HG02642 (cell line): ENCODE measurements at regions not wholly inside any gene's neighbourhood (a gene's known extent, or its start where the extent isn't known, plus 50 kb on each side); places are given as distances from the start of the nearest gene placed in this dataset.
A peak's percentile ranks its signal among the peaks of the same experiment; 100 is the strongest.

Experiments
- ATAC-seq: cut with Tn5 transposase; IDR thresholded peaks from one replicate; pipeline ENCODE4 v1.9.1; 2021; ENCODE audit warnings: mild to moderate bottlenecking; ENCODE audit not compliant: unreplicated experiment, poor library complexity

- ATAC-seq: no peak
These were observed 243.1 kb downstream of the AUH start for GRCh38 chr9:91118704-91119025.

GRCh38 chr9:91119142-91119541, 242.6 kb downstream of the AUH start:
- no peak for ATAC-seq

- no peak for ATAC-seq
These were observed 242.0 kb downstream of the AUH start for GRCh38 chr9:91119679-91120078.

- no peak for ATAC-seq
These were observed 241.5 kb downstream of the AUH start for GRCh38 chr9:91120200-91120599.

- ATAC-seq: no peak
These were observed 239.0 kb downstream of the AUH start for GRCh38 chr9:91122755-91123154.

GRCh38 chr9:91126761-91127445, 234.8 kb downstream of the AUH start:
- ATAC-seq: no peak

GRCh38 chr9:91127653-91128052, 234.1 kb downstream of the AUH start:
- no peak for ATAC-seq

GRCh38 chr9:91130796-91131318, 230.9 kb downstream of the AUH start:
- ATAC-seq: no peak

- peak; percentile 52 for ATAC-seq
These were observed 230.3 kb downstream of the AUH start for GRCh38 chr9:91131433-91131839.

- no peak for ATAC-seq
These were observed 229.1 kb downstream of the AUH start for GRCh38 chr9:91132576-91133073.

GRCh38 chr9:91134608-91135007, 227.1 kb downstream of the AUH start:
- ATAC-seq: no peak

- ATAC-seq: no peak
These were observed 224.3 kb downstream of the AUH start for GRCh38 chr9:91137391-91137790.

- no peak for ATAC-seq
These were observed 223.0 kb downstream of the AUH start for GRCh38 chr9:91138760-91139159.

GRCh38 chr9:91141407-91141965, 220.2 kb downstream of the AUH start:
- no peak for ATAC-seq

- ATAC-seq: no peak
These were observed 218.6 kb downstream of the AUH start for GRCh38 chr9:91143162-91143561.

GRCh38 chr9:91143642-91144041, 218.1 kb downstream of the AUH start:
- no peak for ATAC-seq

- ATAC-seq: no peak
These were observed 216.9 kb downstream of the AUH start for GRCh38 chr9:91144769-91145168.

- no peak for ATAC-seq
These were observed 216.2 kb downstream of the AUH start for GRCh38 chr9:91145496-91145895.

GRCh38 chr9:91146391-91147019, 215.2 kb downstream of the AUH start:
- ATAC-seq: no peak

GRCh38 chr9:91147079-91147708, 214.5 kb downstream of the AUH start:
- ATAC-seq: no peak

- peak; percentile 9 for ATAC-seq
These were observed 213.4 kb downstream of the AUH start for GRCh38 chr9:91148306-91148705.
